ENCODE measurements at regions not wholly inside any gene's neighbourhood (a gene's known extent, or its start where the extent isn't known, plus 50 kb on each side); places are given as distances from the start of the nearest gene placed in this dataset.

DNA sequence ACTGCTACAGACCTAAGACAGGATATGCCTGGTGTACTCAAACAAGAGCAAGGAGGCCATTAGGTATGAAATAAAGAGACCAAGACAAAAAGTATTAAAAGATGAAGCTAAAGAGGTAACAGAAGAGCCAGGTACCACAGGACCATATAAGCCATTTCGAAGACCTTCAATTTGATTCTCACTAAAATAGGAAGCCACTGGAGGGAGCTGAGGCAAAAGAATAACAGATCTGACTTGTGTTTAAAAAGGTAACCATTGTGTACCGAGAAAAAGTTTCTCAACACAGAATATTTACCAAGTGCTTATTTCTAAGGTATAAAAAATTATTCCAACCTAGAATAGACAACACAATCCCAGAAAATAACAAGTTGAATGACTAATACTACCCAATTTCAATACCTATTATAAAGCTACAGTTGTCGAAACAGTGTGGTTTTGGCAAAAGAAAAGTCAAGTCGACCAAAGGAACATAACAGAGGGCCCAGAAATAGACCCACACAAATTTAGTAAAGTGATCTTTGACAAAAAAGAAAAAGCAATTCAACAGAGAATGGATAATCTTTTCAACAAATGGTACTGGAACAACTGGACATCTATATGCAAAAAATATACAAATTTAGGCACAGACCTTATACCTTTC, 125.3 kb upstream of the DST start:
- TF ChIP-seq POLR2A (IDR thresholded peaks at IDR 0.05) (no peak), POLR2AphosphoS5 (IDR thresholded peaks at IDR 0.05) (no peak), EP300 (IDR thresholded peaks at IDR 0.05) (no peak)
- TF ChIP-seq, protein P1, sequence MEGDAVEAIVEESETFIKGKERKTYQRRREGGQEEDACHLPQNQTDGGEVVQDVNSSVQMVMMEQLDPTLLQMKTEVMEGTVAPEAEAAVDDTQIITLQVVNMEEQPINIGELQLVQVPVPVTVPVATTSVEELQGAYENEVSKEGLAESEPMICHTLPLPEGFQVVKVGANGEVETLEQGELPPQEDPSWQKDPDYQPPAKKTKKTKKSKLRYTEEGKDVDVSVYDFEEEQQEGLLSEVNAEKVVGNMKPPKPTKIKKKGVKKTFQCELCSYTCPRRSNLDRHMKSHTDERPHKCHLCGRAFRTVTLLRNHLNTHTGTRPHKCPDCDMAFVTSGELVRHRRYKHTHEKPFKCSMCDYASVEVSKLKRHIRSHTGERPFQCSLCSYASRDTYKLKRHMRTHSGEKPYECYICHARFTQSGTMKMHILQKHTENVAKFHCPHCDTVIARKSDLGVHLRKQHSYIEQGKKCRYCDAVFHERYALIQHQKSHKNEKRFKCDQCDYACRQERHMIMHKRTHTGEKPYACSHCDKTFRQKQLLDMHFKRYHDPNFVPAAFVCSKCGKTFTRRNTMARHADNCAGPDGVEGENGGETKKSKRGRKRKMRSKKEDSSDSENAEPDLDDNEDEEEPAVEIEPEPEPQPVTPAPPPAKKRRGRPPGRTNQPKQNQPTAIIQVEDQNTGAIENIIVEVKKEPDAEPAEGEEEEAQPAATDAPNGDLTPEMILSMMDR (IDR thresholded peaks at IDR 0.05): peak in 1 of 4 experiments; percentile 13
